ENCODE measurements at regions not wholly inside any gene's neighbourhood (a gene's known extent, or its start where the extent isn't known, plus 50 kb on each side); places are given as distances from the start of the nearest gene placed in this dataset.

- no peak for TF ChIP-seq POLR2A (IDR thresholded peaks at IDR 0.05)
- TF ChIP-seq CTCF (IDR thresholded peaks at IDR 0.05), result no peak
Observed at GRCh38 chr3:16076564-16076963, 97.9 kb upstream of the GALNT15 start.
